GM20431 (cell line): ENCODE measurements at regions not wholly inside any gene's neighbourhood (a gene's known extent, or its start where the extent isn't known, plus 50 kb on each side); places are given as distances from the start of the nearest gene placed in this dataset.

Source experiments
- in situ Hi-C: fragments of 300-500 bp; cut with MseI, MboI; formaldehyde crosslinking; loops from one replicate; pipeline ENCODE4 v1.15.0; 2020; ENCODE audit warnings: low sequenced_read_pairs; ENCODE audit not compliant: unreplicated experiment

- in situ Hi-C loops, result no loop called here
Measured at GRCh38 chr6:56756791-56757587, 114.3 kb upstream of the DST start.

GRCh38 chr6:56756219-56756789 lies 113.6 kb upstream of the DST start:
- in situ Hi-C loops, result no loop called here

GRCh38 chr6:56755040-56755439 lies 112.4 kb upstream of the DST start:
- in situ Hi-C loops, result no loop called here

- in situ Hi-C loops, result no loop called here
Measured at GRCh38 chr6:56753811-56754210, 111.1 kb upstream of the DST start.

- in situ Hi-C loops, result no loop called here
Measured at GRCh38 chr6:56752534-56752933, 109.8 kb upstream of the DST start.

- in situ Hi-C loops, result no loop called here
Measured at GRCh38 chr6:56752009-56752408, 109.3 kb upstream of the DST start.

- in situ Hi-C loops, result no loop called here
Measured at GRCh38 chr6:56751604-56752003, 108.9 kb upstream of the DST start.

- in situ Hi-C loops, result no loop called here
Measured at GRCh38 chr6:56750686-56751085, 108.0 kb upstream of the DST start.

- in situ Hi-C loops, result no loop called here
Measured at GRCh38 chr6:56749632-56750151, 107.0 kb upstream of the DST start.

- in situ Hi-C loops, result no loop called here
Measured at GRCh38 chr6:56746767-56747504, 104.2 kb upstream of the DST start.

- in situ Hi-C loops, result no loop called here
Measured at GRCh38 chr6:56745971-56746370, 103.3 kb upstream of the DST start.

- in situ Hi-C loops, result no loop called here
Measured at GRCh38 chr6:56745081-56745480, 102.4 kb upstream of the DST start.

GRCh38 chr6:56744528-56744927 lies 101.8 kb upstream of the DST start:
- in situ Hi-C loops, result no loop called here

- in situ Hi-C loops, result no loop called here
Measured at GRCh38 chr6:56742122-56742791, 99.6 kb upstream of the DST start.

- in situ Hi-C loops, result no loop called here
Measured at GRCh38 chr6:56741472-56741871, 98.8 kb upstream of the DST start.

GRCh38 chr6:56739836-56740815 lies 97.4 kb upstream of the DST start:
- in situ Hi-C loops, result no loop called here

GRCh38 chr6:56736804-56737203 lies 94.1 kb upstream of the DST start:
- in situ Hi-C loops, result no loop called here

- in situ Hi-C loops, result no loop called here
Measured at GRCh38 chr6:56734335-56734734, 91.6 kb upstream of the DST start.

GRCh38 chr6:56733211-56733697 lies 90.6 kb upstream of the DST start:
- in situ Hi-C loops, result no loop called here
